ENCODE measurements at regions not wholly inside any gene's neighbourhood (a gene's known extent, or its start where the extent isn't known, plus 50 kb on each side); places are given as distances from the start of the nearest gene placed in this dataset.

- H3K9me3 Mint-ChIP-seq, result peaks cover 0 to 3% (median 0%) of the 10 kb centered on the region in 7 donors
- H3K27me3 Mint-ChIP-seq, result peaks cover 0 to 4% (median 3%) of the 10 kb centered on the region in 3 donors
- no peak for DNase-seq
- no peak for ATAC-seq (ENCODE audit: low read depth in 2 of 2)
- H3K36me3 Mint-ChIP-seq, result peaks cover 0 to 6% of the 10 kb centered on the region in 2 donors
- H3K4me1 Mint-ChIP-seq, result peaks cover 0 to 10% (median 4%) of the 10 kb centered on the region in 3 donors
- no peak overlapping the region for H3K27ac Mint-ChIP-seq
- no peak overlapping the region for H3K4me3 Mint-ChIP-seq
Observed at GRCh38 chr1:110816945-110817344, 56.0 kb upstream of the CD53 start.

GRCh38 chr1:110811529-110811928 is 61.4 kb upstream of the CD53 start:
- Mint-ChIP-seq H3K4me1 (peaks cover 0 to 6% (median 0%) of the 10 kb centered on the region in 3 donors), H3K27ac (peak overlapping the region in 2 of 6 donors; percentile 1 to 25), H3K27me3 (peaks cover 0 to 4% (median 3%) of the 10 kb centered on the region in 3 donors), H3K36me3 (no peaks in the 10 kb centered on the region), H3K4me3 (no peak overlapping the region), H3K9me3 (peaks cover 0 to 6% (median 0%) of the 10 kb centered on the region in 7 donors)
- ATAC-seq (ENCODE audit: low read depth in 2 of 2) (no peak), DNase-seq (no peak)

GRCh38 chr1:110800079-110800478 is 72.9 kb upstream of the CD53 start:
- H3K4me3 Mint-ChIP-seq, result no peak overlapping the region
- no peak for DNase-seq
- peaks cover 3 to 30% (median 8%) of the 10 kb centered on the region in 7 donors for H3K9me3 Mint-ChIP-seq
- H3K27ac Mint-ChIP-seq, result no peak overlapping the region
- H3K27me3 Mint-ChIP-seq, result no peaks in the 10 kb centered on the region
- ATAC-seq (ENCODE audit: low read depth in 2 of 2), result no peak
- H3K4me1 Mint-ChIP-seq, result peaks cover 0 to 6% (median 3%) of the 10 kb centered on the region in 3 donors
- H3K36me3 Mint-ChIP-seq, result peaks cover 0 to 22% of the 10 kb centered on the region in 2 donors

- peak overlapping the region in 1 of 6 donors; percentile 12 for H3K27ac Mint-ChIP-seq
- H3K4me1 Mint-ChIP-seq, result peaks cover 0 to 6% (median 3%) of the 10 kb centered on the region in 3 donors
- DNase-seq, result no peak
- H3K9me3 Mint-ChIP-seq, result peaks cover 3 to 20% (median 9%) of the 10 kb centered on the region in 7 donors
- no peaks in the 10 kb centered on the region for H3K27me3 Mint-ChIP-seq
- peaks cover 0 to 22% of the 10 kb centered on the region in 2 donors for H3K36me3 Mint-ChIP-seq
- no peak for ATAC-seq (ENCODE audit: low read depth in 2 of 2)
- no peak overlapping the region for H3K4me3 Mint-ChIP-seq
Observed at GRCh38 chr1:110798691-110799256, 74.2 kb upstream of the CD53 start.

GRCh38 chr1:110788673-110789072 is 84.3 kb upstream of the CD53 start:
- H3K4me3 Mint-ChIP-seq, result peak overlapping the region in 4 of 8 donors; percentile 12 to 91 (median 44)
- H3K4me1 Mint-ChIP-seq, result peaks cover 48 to 60% (median 58%) of the 10 kb centered on the region in 3 donors

GRCh38 chr1:110787328-110788071 is 85.4 kb upstream of the CD53 start:
- H3K4me1 Mint-ChIP-seq, result peaks cover 57 to 69% (median 63%) of the 10 kb centered on the region in 3 donors
- H3K27ac Mint-ChIP-seq, result peak overlapping the region; percentile 53 to 96 (median 94)
- DNase-seq (peak; percentile 87), ATAC-seq (ENCODE audit: low read depth in 2 of 2) (peak; percentile 82 to 83)
- H3K27me3 Mint-ChIP-seq, result no peaks in the 10 kb centered on the region
- H3K36me3 Mint-ChIP-seq, result peaks cover 0 to 13% of the 10 kb centered on the region in 2 donors
- peak overlapping the region; percentile 73 to 94 (median 84) for H3K4me3 Mint-ChIP-seq
- H3K9me3 Mint-ChIP-seq, result peaks cover 8 to 20% (median 15%) of the 10 kb centered on the region in 7 donors

More at GRCh38 chr1:110788673-110789072, 84.3 kb upstream of the CD53 start:
- Mint-ChIP-seq H3K9me3 (peaks cover 8 to 20% (median 15%) of the 10 kb centered on the region in 7 donors), H3K27me3 (no peaks in the 10 kb centered on the region), H3K36me3 (peaks cover 0 to 13% of the 10 kb centered on the region in 2 donors), H3K27ac (peak overlapping the region in 4 of 6 donors; percentile 53 to 96 (median 80))
- ATAC-seq (ENCODE audit: low read depth in 2 of 2) (no peak), DNase-seq (no peak)

- peaks cover 58 to 67% (median 58%) of the 10 kb centered on the region in 3 donors for H3K4me1 Mint-ChIP-seq
- DNase-seq (no peak), ATAC-seq (ENCODE audit: low read depth in 2 of 2) (peak; percentile 27 to 29)
- H3K27me3 Mint-ChIP-seq, result no peaks in the 10 kb centered on the region
- peak overlapping the region; percentile 73 to 94 (median 84) for H3K4me3 Mint-ChIP-seq
- peaks cover 7 to 20% (median 15%) of the 10 kb centered on the region in 7 donors for H3K9me3 Mint-ChIP-seq
- peaks cover 0 to 13% of the 10 kb centered on the region in 2 donors for H3K36me3 Mint-ChIP-seq
- H3K27ac Mint-ChIP-seq, result peak overlapping the region; percentile 83 to 96 (median 94)
Observed at GRCh38 chr1:110786802-110787327, 86.1 kb upstream of the CD53 start.

- peaks cover 0 to 13% of the 10 kb centered on the region in 2 donors for H3K36me3 Mint-ChIP-seq
Observed at GRCh38 chr1:110785612-110786011, 87.3 kb upstream of the CD53 start.

GRCh38 chr1:110785055-110785454 is 87.9 kb upstream of the CD53 start:
- Mint-ChIP-seq H3K27me3 (no peaks in the 10 kb centered on the region), H3K4me3 (peak overlapping the region in 6 of 8 donors; percentile 11 to 73 (median 54)), H3K4me1 (peaks cover 66 to 80% (median 67%) of the 10 kb centered on the region in 3 donors), H3K27ac (peak overlapping the region in 4 of 6 donors; percentile 33 to 88 (median 74)), H3K36me3 (peaks cover 0 to 13% of the 10 kb centered on the region in 2 donors), H3K9me3 (peaks cover 7 to 20% (median 15%) of the 10 kb centered on the region in 7 donors)
- DNase-seq (no peak), ATAC-seq (ENCODE audit: low read depth in 2 of 2) (no peak)

More at GRCh38 chr1:110785612-110786011, 87.3 kb upstream of the CD53 start:
- ATAC-seq (ENCODE audit: low read depth in 2 of 2), result no peak
- H3K27ac Mint-ChIP-seq, result peak overlapping the region in 2 of 6 donors; percentile 77 to 96
- no peak for DNase-seq
- H3K27me3 Mint-ChIP-seq, result no peaks in the 10 kb centered on the region
- peak overlapping the region in 4 of 8 donors; percentile 20 to 73 (median 43) for H3K4me3 Mint-ChIP-seq
- H3K9me3 Mint-ChIP-seq, result peaks cover 7 to 20% (median 15%) of the 10 kb centered on the region in 7 donors
- peaks cover 64 to 76% (median 64%) of the 10 kb centered on the region in 3 donors for H3K4me1 Mint-ChIP-seq

GRCh38 chr1:110783292-110783918 is 89.5 kb upstream of the CD53 start:
- Mint-ChIP-seq H3K27me3 (peaks cover 0 to 10% (median 4%) of the 10 kb centered on the region in 3 donors), H3K9me3 (peaks cover 0 to 5% (median under 1%) of the 10 kb centered on the region in 7 donors), H3K4me3 (peak overlapping the region in 4 of 8 donors; percentile 11 to 73 (median 34)), H3K27ac (peak overlapping the region in 3 of 6 donors; percentile 22 to 64 (median 22)), H3K4me1 (peaks cover 57 to 73% (median 58%) of the 10 kb centered on the region in 3 donors), H3K36me3 (peaks cover 0 to under 1% of the 10 kb centered on the region in 2 donors)
- DNase-seq (peak; percentile 68), ATAC-seq (ENCODE audit: low read depth in 2 of 2) (no peak)

GRCh38 chr1:110781525-110781924 is 91.4 kb upstream of the CD53 start:
- H3K27me3 Mint-ChIP-seq, result peaks cover 0 to 11% (median 4%) of the 10 kb centered on the region in 3 donors

GRCh38 chr1:110780600-110781484 is 92.1 kb upstream of the CD53 start:
- DNase-seq, result peak; percentile 69
- peak overlapping the region in 2 of 6 donors; percentile 5 to 58 for H3K27ac Mint-ChIP-seq
- peaks cover 35 to 47% (median 39%) of the 10 kb centered on the region in 3 donors for H3K4me1 Mint-ChIP-seq
- no peaks in the 10 kb centered on the region for H3K9me3 Mint-ChIP-seq
- peaks cover 0 to 18% (median 4%) of the 10 kb centered on the region in 3 donors for H3K27me3 Mint-ChIP-seq
- peak overlapping the region in 5 of 8 donors; percentile 1 to 77 (median 33) for H3K4me3 Mint-ChIP-seq
- peak; percentile 76 to 77 for ATAC-seq (ENCODE audit: low read depth in 2 of 2)
- no peaks in the 10 kb centered on the region for H3K36me3 Mint-ChIP-seq

More at GRCh38 chr1:110781525-110781924, 91.4 kb upstream of the CD53 start:
- Mint-ChIP-seq H3K4me1 (peaks cover 41 to 54% (median 41%) of the 10 kb centered on the region in 3 donors), H3K36me3 (no peaks in the 10 kb centered on the region), H3K27ac (no peak overlapping the region), H3K9me3 (no peaks in the 10 kb centered on the region), H3K4me3 (no peak overlapping the region)
- ATAC-seq (ENCODE audit: low read depth in 2 of 2), result no peak
- no peak for DNase-seq
